GM06990 (cell line): ENCODE measurements at regions not wholly inside any gene's neighbourhood (a gene's known extent, or its start where the extent isn't known, plus 50 kb on each side); places are given as distances from the start of the nearest gene placed in this dataset.

Experiments used
- DNase-seq: peaks from one replicate; pipeline ENCODE4 v3.0.0-alpha.2; 2011; ENCODE audit not compliant: insufficient read length; ENCODE audit errors: extremely low read depth
- H3K27me3 ChIP-seq: replicated peaks from 2 replicates; pipeline ENCODE4 v1.6.0; 2011; ENCODE audit warnings: low read length; ENCODE audit not compliant: control insufficient read depth, insufficient read depth
- H3K36me3 ChIP-seq: 2 replicates; pipeline ENCODE4 v1.5.1; 2011; ENCODE audit warnings: low read length; ENCODE audit not compliant: control insufficient read depth, insufficient read depth
- H3K4me3 ChIP-seq: replicated peaks from 2 replicates; pipeline ENCODE4 v1.5.1; 2011; ENCODE audit warnings: low read depth, mild to moderate bottlenecking, control low read depth, low read length
- TF ChIP-seq, protein P1 (sequence below): IDR thresholded peaks from 2 replicates; pipeline ENCODE4 v1.5.1; 2011; ENCODE audit warnings: low read length, control low read depth, mild to moderate bottlenecking, inconsistent platforms; ENCODE audit not compliant: insufficient read depth, poor library complexity, severe bottlenecking

DNA sequence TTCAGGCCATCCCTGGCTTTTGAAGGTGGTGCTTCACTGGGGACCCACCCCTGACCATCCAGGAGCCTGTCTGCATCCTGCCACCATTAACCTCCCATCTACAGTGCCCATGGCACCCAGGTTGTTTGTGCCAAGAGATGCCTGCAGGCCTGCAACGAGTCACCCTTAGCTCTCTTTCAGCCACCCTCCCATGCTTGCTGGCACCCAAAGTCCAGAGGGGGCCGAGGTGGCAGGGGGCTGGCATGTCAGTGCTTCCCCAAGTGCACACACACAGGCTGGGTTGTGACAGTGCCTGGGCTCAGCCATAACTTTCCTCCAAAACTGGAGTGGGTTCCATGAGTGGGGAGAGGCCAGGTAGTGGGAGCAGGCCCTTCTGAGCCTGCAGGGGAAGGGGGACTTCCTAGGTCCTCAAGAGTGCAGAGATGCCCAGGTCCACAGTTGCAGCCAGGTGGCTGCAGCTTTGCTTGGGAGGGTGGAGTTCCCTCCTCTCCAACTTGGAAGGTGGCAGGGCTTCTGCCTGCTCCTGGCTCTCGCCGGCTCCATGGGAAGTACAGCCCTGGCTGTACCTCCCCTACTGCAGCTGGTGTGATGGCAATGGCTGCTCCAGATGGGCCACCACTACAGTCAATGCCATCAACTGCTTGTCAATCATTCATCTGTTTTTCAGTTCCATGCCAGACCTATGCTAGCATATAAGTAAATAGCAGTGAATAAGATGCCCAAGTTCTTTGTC is 235.9 kb upstream of the GIMD1 start:
- H3K36me3 ChIP-seq = no peaks in the 10 kb centered on the region
- no peak overlapping the region for H3K4me3 ChIP-seq
- TF ChIP-seq, protein P1, sequence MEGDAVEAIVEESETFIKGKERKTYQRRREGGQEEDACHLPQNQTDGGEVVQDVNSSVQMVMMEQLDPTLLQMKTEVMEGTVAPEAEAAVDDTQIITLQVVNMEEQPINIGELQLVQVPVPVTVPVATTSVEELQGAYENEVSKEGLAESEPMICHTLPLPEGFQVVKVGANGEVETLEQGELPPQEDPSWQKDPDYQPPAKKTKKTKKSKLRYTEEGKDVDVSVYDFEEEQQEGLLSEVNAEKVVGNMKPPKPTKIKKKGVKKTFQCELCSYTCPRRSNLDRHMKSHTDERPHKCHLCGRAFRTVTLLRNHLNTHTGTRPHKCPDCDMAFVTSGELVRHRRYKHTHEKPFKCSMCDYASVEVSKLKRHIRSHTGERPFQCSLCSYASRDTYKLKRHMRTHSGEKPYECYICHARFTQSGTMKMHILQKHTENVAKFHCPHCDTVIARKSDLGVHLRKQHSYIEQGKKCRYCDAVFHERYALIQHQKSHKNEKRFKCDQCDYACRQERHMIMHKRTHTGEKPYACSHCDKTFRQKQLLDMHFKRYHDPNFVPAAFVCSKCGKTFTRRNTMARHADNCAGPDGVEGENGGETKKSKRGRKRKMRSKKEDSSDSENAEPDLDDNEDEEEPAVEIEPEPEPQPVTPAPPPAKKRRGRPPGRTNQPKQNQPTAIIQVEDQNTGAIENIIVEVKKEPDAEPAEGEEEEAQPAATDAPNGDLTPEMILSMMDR = no peak
- DNase-seq = no peak
- H3K27me3 ChIP-seq = no peaks in the 10 kb centered on the region

DNA sequence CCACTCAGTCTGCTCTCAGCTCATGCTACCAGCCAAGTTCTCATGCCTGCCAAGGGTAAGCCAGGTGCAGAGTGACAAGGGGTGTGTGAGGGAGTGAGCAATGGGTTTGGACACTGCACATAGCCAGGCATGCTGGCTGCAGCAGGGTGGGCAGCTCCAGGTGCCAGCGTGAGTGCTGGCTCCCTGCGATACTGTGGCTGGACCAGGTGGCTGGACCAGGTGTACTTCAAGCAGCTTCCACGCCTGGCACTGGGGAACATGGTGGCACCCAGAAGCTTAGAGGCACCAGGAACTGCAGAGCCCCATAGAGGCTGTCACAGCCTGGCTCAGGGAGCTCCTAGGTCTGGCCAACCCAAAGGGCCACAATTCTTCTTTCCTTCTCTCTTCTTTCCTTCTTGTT is 234.9 kb upstream of the GIMD1 start:
- H3K27me3 ChIP-seq = no peaks in the 10 kb centered on the region
- TF ChIP-seq, protein P1 = no peak
- H3K4me3 ChIP-seq = no peak overlapping the region
- H3K36me3 ChIP-seq = no peaks in the 10 kb centered on the region
- no peak for DNase-seq

DNA sequence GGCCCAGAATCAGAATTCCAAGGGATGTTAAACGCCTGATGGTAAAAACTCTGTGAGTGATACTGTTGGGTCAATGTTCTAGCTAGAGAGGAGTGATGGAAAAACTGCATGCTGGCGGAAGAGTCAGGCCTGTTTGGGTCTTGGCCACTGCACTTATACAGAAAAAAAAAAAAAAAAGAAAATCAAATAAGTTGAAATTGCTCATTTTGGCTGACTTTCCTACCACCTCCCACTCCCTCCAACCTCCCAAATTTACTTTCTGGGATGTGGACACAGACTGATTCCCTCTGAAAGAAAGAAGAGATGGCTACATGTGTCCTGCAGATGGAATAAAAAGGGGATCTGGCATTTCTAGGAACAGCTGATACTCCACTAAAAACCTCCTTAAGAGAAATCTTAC is 234.1 kb upstream of the GIMD1 start:
- no peak overlapping the region for H3K4me3 ChIP-seq
- TF ChIP-seq, protein P1 = no peak
- H3K27me3 ChIP-seq = no peaks in the 10 kb centered on the region
- DNase-seq = no peak
- H3K36me3 ChIP-seq = no peaks in the 10 kb centered on the region

DNA sequence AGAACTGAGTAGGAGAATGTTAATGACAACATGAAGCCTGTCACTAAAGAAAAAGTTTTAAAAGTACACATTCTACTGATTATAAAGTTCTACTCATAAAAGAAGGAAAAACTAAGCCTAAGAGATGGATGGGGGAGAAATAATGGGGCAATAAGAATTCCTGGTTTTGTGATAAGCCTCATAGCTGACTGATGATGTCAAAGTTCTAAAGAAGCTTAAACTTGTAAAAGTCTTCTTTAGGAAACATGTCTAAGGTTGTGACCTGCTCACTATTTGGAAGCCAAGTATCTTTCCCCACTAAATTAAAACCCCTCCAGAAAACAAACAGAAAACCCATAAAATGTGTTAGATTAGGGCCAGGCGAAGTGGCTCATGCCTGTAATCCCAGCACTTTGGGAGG is 232.9 kb upstream of the GIMD1 start:
- no peaks in the 10 kb centered on the region for H3K27me3 ChIP-seq
- no peak overlapping the region for H3K4me3 ChIP-seq
- no peaks in the 10 kb centered on the region for H3K36me3 ChIP-seq
- no peak for DNase-seq
- TF ChIP-seq, protein P1 = no peak

DNA sequence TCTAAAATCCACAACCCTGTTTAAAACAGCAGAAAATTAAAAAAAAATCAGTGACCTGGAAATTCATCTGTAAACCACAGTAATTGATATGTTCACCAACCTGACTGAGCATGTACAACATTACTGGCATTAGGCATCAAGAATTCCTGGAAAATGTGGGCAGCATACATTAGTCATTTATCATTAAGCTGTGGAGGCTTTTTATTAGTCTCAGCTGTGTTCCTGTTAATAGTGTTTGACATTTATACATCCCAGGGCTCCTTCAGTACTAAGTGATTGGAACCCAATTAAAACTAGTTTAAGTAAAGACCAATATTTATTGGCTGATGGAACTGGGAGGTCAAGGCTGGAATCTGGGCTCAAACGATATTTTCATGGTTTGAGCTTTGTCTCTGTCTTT is 227.3 kb upstream of the GIMD1 start:
- DNase-seq = no peak
- Histone ChIP-seq H3K27me3 (no peaks in the 10 kb centered on the region), H3K36me3 (no peaks in the 10 kb centered on the region), H3K4me3 (no peak overlapping the region)
- TF ChIP-seq, protein P1 = no peak
